Stomach (tissue), 8 donors: ENCODE measurements at regions not wholly inside any gene's neighbourhood (a gene's known extent, or its start where the extent isn't known, plus 50 kb on each side); places are given as distances from the start of the nearest gene placed in this dataset.

ENCODE experiments used
- DNase-seq, 2 donors: peaks; one replicate each; pipeline versions ENCODE4 v3.0.0 to v3.0.0-alpha.2; 2013 to 2019
- H3K27ac ChIP-seq, 5 donors: fragments of 200-600 bp in 4 of 5; sonication (generic) in 4 of 5; one replicate each; pipeline ENCODE4 v1.5.1; 2013 to 2019; ENCODE audit warnings: mild to moderate bottlenecking in 1 of 5, moderate library complexity in 1 of 5
- H3K27me3 ChIP-seq, 3 donors: fragments of 200-600 bp; sonication (generic); one replicate each; pipeline ENCODE4 v1.5.1; 2017 to 2019; ENCODE audit warnings: mixed run types in 1 of 3
- H3K36me3 ChIP-seq, 4 donors: fragments of 200-600 bp; sonication (generic); 1 replicate in 3 of 4; 2 replicates in 1 of 4; pipeline ENCODE4 v1.5.1; 2016 to 2019
- H3K4me1 ChIP-seq, 4 donors: fragments of 200-600 bp; sonication (generic); one replicate each; pipeline ENCODE4 v1.5.1; 2016 to 2019
- H3K4me3 ChIP-seq, 4 donors: fragments of 200-600 bp; sonication (generic) in 3 of 4; one replicate each; pipeline ENCODE4 v1.5.1; 2016 to 2019; ENCODE audit warnings: mild to moderate bottlenecking in 1 of 4
- H3K9me3 ChIP-seq, 4 donors: fragments of 200-600 bp; sonication (generic); one replicate each; pipeline ENCODE4 v1.5.1; 2016 to 2019
- CTCF ChIP-seq, 7 experiments: fragments of 450-650 bp in 4 of 7; fragments of 200-600 bp in 3 of 7; sonication (generic) in 3 of 7; IDR thresholded peaks; one replicate each; pipeline ENCODE4 v1.5.1; 2016 to 2019; ENCODE audit warnings: antibody characterized with exemption in 7 of 7, control low read depth in 2 of 7, mild to moderate bottlenecking in 1 of 7
- EP300 ChIP-seq: sonication (generic); formaldehyde crosslinking; IDR thresholded peaks from one replicate; pipeline ENCODE4 v1.6.1; 2017; ENCODE audit warnings: antibody characterized with exemption
- POLR2A ChIP-seq, 4 donors: fragments of 450-650 bp; IDR thresholded peaks; one replicate each; pipeline ENCODE4 v1.6.1; 2016; ENCODE audit warnings: antibody characterized with exemption in 4 of 4, control low read depth in 2 of 4, mild to moderate bottlenecking in 1 of 4, moderate library complexity in 1 of 4
- POLR2AphosphoS5 ChIP-seq, 3 donors: sonication (generic); formaldehyde crosslinking; IDR thresholded peaks; one replicate each; pipeline ENCODE4 v1.6.1; 2016; ENCODE audit warnings: antibody characterized with exemption in 3 of 3
- WGBS, 5 donors: extraction: QIAGEN DNeasy Blood & Tissue Kit in 3 of 5; methylation state at CpG; one replicate each; pipeline versions ENCODE4 v1.1.5 to v1.1.7; 2013 to 2018; 5-methylcytosine and 5-hydroxymethylcytosine counted together
- intact Hi-C: fragments of 100-400 bp; cut with DNase I; formaldehyde crosslinking; loops from one replicate; pipeline ENCODE4 v1.15.1; 2023; ENCODE audit warnings: low total_unique reads
- donor health status: healthy with polysubstance abuse.
- donor health status: Bipolar disorder and iron deficiency.
- donor health status: healthy.

- WGBS, 5 donors = 56 to 73% (median 61%) methylated on average over 1 of the region's 1 CpG
- no peak for DNase-seq
- intact Hi-C loops = no loop called here
- TF ChIP-seq EP300 (no peak), POLR2AphosphoS5 (IDR thresholded peaks at IDR 0.05) (no peak)
- peaks cover 0 to 11% (median 3%) of the 10 kb centered on the region in 4 donors for H3K9me3 ChIP-seq
- H3K4me1 ChIP-seq = no peaks in the 10 kb centered on the region
- H3K27ac ChIP-seq = no peak overlapping the region
- no peak overlapping the region for H3K4me3 ChIP-seq
- H3K36me3 ChIP-seq = no peaks in the 10 kb centered on the region
- H3K27me3 ChIP-seq = no peaks in the 10 kb centered on the region
Observed at GRCh38 chr13:33710924-33711323, 107.0 kb upstream of the RFC3 start.

- Histone ChIP-seq H3K36me3 (no peaks in the 10 kb centered on the region), H3K27me3 (no peaks in the 10 kb centered on the region), H3K9me3 (peaks cover 0 to 7% (median 2%) of the 10 kb centered on the region in 4 donors), H3K4me1 (no peaks in the 10 kb centered on the region), H3K4me3 (no peak overlapping the region), H3K27ac (no peak overlapping the region)
- DNase-seq = no peak
- no peak for TF ChIP-seq POLR2AphosphoS5 (IDR thresholded peaks at IDR 0.05)
- TF ChIP-seq EP300 = no peak
- no peak for TF ChIP-seq POLR2A (IDR thresholded peaks at IDR 0.05)
- no peak for TF ChIP-seq CTCF (IDR thresholded peaks at IDR 0.05)
- intact Hi-C loops = no loop called here
- WGBS, 5 donors = 59 to 74% (median 63%) methylated on average over 3 of the region's 3 CpGs
Observed at GRCh38 chr13:33711436-33711835, 106.5 kb upstream of the RFC3 start.

GRCh38 chr13:33717775-33718174, 100.2 kb upstream of the RFC3 start:
- DNase-seq = no peak
- TF ChIP-seq POLR2A (IDR thresholded peaks at IDR 0.05) = no peak
- TF ChIP-seq CTCF (IDR thresholded peaks at IDR 0.05) = no peak
- TF ChIP-seq POLR2AphosphoS5 (IDR thresholded peaks at IDR 0.05) = no peak
- no peak for TF ChIP-seq EP300
- H3K27me3 ChIP-seq = no peaks in the 10 kb centered on the region
- H3K4me3 ChIP-seq = no peak overlapping the region
- peaks cover 10 to 19% (median 14%) of the 10 kb centered on the region in 4 donors for H3K4me1 ChIP-seq
- H3K36me3 ChIP-seq = no peaks in the 10 kb centered on the region
- no peak overlapping the region for H3K27ac ChIP-seq
- intact Hi-C loops = no loop called here
- H3K9me3 ChIP-seq = no peaks in the 10 kb centered on the region

DNA sequence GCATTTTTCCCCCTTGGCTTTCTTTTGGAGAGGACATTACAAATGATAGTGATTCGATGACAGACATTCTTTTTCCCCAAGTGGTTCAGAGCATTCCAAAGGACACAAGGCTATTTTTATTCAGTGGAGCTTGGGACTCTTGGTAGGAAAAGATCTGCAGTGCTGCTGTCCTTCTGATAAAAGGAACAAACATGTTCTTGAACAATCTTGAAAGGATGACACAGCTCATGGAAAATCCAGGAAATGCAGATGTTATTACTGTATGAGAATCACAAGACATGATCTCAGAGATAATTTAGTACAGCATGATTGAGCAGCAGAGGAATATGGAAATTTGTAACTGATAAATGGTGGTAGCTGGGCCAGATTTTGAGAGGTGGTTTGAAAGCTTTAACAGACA, 96.2 kb upstream of the RFC3 start:
- intact Hi-C loops = no loop called here
- Histone ChIP-seq H3K4me1 (peaks cover 19 to 48% (median 27%) of the 10 kb centered on the region in 4 donors), H3K27ac (peak overlapping the region in 4 of 5 donors; percentile 48 to 85 (median 70)), H3K9me3 (no peaks in the 10 kb centered on the region), H3K36me3 (no peaks in the 10 kb centered on the region), H3K27me3 (no peaks in the 10 kb centered on the region), H3K4me3 (no peak overlapping the region)
- peak in 1 of 2 donors; percentile 33 for DNase-seq
- TF ChIP-seq EP300 = no peak
- TF ChIP-seq POLR2A (IDR thresholded peaks at IDR 0.05) = no peak
- TF ChIP-seq POLR2AphosphoS5 (IDR thresholded peaks at IDR 0.05) = no peak
- WGBS, 5 donors = 0 to 43% (median 29%) methylated on average over 1 of the region's 1 CpG

DNA sequence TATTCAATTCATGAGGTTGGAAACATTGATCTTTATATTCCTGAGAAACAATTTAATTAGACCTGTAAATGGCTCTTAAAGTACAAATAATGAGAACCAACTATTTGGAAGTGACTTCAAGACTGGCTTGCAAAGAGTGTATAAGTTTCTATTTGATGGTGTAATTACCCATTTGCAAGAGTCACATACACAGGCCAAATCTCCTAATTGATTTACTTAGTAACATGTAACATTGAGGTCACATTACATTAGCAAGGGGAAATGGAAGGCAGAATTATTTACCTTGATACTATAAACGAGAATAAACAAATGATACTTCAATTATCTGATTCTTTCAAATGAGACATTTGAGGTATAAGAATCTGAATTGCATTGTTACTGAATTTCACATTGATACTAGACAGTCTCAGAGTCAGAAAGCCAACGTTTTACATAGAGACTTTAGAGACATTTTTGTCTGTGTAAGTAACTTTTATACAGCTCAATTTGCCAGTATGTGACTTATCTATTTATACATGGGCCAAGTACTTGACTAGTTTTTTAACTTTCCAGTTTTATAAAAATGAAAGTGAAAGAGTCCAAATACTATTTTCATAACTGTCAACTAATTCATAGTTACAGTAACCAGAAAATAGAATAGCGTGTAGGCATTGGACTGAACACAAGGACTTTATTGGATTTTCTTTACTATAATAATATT, 95.6 kb upstream of the RFC3 start:
- TF ChIP-seq CTCF (IDR thresholded peaks at IDR 0.05) = no peak
- TF ChIP-seq POLR2AphosphoS5 (IDR thresholded peaks at IDR 0.05) = no peak
- TF ChIP-seq EP300 = no peak
- TF ChIP-seq POLR2A (IDR thresholded peaks at IDR 0.05) = no peak
- Histone ChIP-seq H3K36me3 (no peaks in the 10 kb centered on the region), H3K4me1 (peaks cover 19 to 48% (median 27%) of the 10 kb centered on the region in 4 donors), H3K27ac (peak overlapping the region in 4 of 5 donors; percentile 48 to 85 (median 70)), H3K4me3 (peak overlapping the region in 1 of 4 donors; percentile 14), H3K9me3 (no peaks in the 10 kb centered on the region), H3K27me3 (no peaks in the 10 kb centered on the region)
- intact Hi-C loops = no loop called here
- WGBS, 5 donors = 11 to 22% (median 17%) methylated on average over 3 of the region's 3 CpGs
- peak in 1 of 2 donors; percentile 37 for DNase-seq
